Motor neuron (in vitro differentiated cells): ENCODE measurements at regions not wholly inside any gene's neighbourhood (a gene's known extent, or its start where the extent isn't known, plus 50 kb on each side); places are given as distances from the start of the nearest gene placed in this dataset.
A peak's percentile ranks its signal among the peaks of the same experiment; 100 is the strongest.

ENCODE experiments used
- ATAC-seq, 8 experiments: fragments of 200-7000 bp; cut with Tn5 transposase; replicated peaks in 6 of 8; 2 replicates each; pipeline ENCODE4 v1.8.0; 2021; ENCODE audit warnings: mild to moderate bottlenecking in 8 of 8, moderate library complexity in 8 of 8
- H3K27ac ChIP-seq, 2 donors: fragments of 250-450 bp; sonication (Bioruptor Pico); 2 replicates each; pipeline ENCODE4 v1.9.0; 2021; ENCODE audit warnings: antibody characterized with exemption in 2 of 2, mild to moderate bottlenecking in 2 of 2, moderate library complexity in 1 of 2
- H3K4me1 ChIP-seq, 2 donors: fragments of 250-450 bp; sonication (Bioruptor Pico); replicated peaks in 1 of 2; 2 replicates each; pipeline ENCODE4 v1.6.1; 2021; ENCODE audit warnings: antibody characterized with exemption in 2 of 2, mild to moderate bottlenecking in 2 of 2, moderate library complexity in 1 of 2
- H3K4me3 ChIP-seq, 5 donors: fragments of 250-450 bp; sonication (Bioruptor Pico); 2 replicates each; pipeline ENCODE4 v1.9.0; 2021; ENCODE audit warnings: antibody characterized with exemption in 5 of 5, mild to moderate bottlenecking in 5 of 5, moderate library complexity in 4 of 5
- WGBS, 10 experiments: fragments of 450-650 bp; shearing (Covaris generic); methylation state at CpG; one replicate each; pipeline ENCODE4 v1.0.0; 2022; 5-methylcytosine and 5-hydroxymethylcytosine counted together
- in situ Hi-C, 9 experiments: fragments of 400-800 bp; cut with MboI; loops; one replicate each; pipeline ENCODE4 v1.15.0; 2021; ENCODE audit warnings: low sequenced_read_pairs in 9 of 9, low pct_unique_long_range_greater_than_20kb in 2 of 9; ENCODE audit not compliant: unreplicated experiment in 9 of 9

DNA sequence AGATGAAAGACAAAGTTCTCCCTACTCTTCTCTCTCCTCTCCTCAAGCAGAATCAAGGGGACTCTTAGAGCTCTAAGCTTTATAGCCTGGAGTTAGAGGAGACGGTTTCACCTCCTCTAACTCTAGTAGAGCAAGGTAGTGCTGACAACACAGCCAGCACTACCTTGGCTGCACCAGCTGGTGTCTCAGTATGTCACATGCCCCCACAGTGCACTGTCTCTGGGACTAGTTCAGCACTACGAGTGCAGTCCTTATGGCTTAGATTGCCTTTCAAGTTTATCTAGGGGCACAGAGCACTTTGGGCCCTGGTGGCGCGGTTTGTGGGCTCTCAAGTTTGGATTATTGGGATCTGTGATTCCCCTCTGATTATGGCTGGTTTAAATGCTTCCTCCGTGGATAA, 614.1 kb upstream of the NECTIN3 start:
- no peak for ATAC-seq
- H3K4me1 ChIP-seq, result no peaks in the 10 kb centered on the region
- no peak overlapping the region for H3K4me3 ChIP-seq
- in situ Hi-C loops, result no loop called here
- H3K27ac ChIP-seq, result no peak overlapping the region
- 63 to 100% (median 94%) methylated on average over 1 to 3 of the region's 5 CpGs; no CpG with 5 or more reads in 5 of the 10 experiments for WGBS, 10 experiments

DNA sequence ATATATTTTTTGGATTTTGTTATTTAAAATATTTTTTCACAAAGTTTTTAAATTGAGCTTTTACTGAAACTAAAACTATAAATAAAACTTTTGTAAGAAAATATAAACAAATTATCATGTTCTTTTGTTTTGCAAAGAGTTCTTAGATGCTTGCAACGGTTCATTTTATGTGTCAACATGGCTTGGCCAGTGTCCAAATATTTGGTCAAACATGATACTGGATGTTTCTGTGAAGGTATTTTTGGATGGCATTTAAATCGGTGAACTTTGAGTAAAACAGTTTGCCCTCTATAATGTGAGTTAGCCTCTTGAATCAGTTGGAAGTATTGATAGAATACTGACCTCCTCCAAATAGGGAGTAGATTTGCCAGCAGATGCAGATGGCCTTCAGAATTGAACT, 612.6 kb upstream of the NECTIN3 start:
- ATAC-seq, result no peak
- no peaks in the 10 kb centered on the region for H3K4me1 ChIP-seq
- no peak overlapping the region for H3K27ac ChIP-seq
- no peak overlapping the region for H3K4me3 ChIP-seq
- 43 to 100% (median 83%) methylated on average over 1 to 2 of the region's 2 CpGs; no CpG with 5 or more reads in 1 of the 10 experiments for WGBS, 10 experiments
- in situ Hi-C loops, result no loop called here

DNA sequence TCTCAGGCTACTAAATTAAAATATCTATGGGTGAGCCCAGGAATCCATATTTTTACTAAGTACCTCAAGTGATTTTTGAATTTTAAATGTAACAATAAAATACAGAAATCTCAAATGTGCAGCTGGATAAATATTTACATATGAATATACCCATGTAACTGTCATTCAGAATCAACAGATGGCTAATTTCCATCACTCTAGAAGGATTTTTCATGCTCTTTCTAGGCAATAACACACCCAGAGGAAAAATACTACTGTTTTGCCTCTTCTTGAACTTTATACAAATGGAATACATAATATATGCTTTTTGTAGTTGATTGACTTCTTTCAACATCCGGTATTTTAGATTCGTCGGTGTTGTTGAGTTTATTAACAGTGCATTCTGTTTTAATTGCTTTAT, 601.3 kb upstream of the NECTIN3 start:
- in situ Hi-C loops, result no loop called here

DNA sequence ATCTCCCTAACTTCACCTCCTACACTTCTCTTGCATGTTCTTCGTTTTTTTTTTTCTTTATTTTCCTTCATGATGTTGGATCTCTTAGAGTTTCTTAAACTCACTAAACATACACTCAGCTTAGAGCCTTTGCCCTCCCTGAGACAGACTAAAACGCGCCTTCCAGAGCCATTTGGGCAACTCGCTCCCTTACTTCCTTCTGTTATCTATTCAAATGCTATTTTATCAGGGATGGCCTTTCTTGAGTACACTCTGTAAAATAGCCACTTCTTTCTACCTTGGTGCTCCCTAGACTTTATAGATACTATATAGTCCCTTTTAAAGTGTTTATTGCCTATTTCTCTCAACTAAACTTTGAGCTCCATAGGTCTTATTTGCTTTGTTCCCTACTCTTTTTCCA, 598.2 kb upstream of the NECTIN3 start:
- no peak overlapping the region for H3K27ac ChIP-seq
- no peaks in the 10 kb centered on the region for H3K4me1 ChIP-seq
- no peak for ATAC-seq
- in situ Hi-C loops, result no loop called here
- no peak overlapping the region for H3K4me3 ChIP-seq
- WGBS, 10 experiments, result 76 to 94% (median 92%) methylated on average over 3 to 4 of the region's 4 CpGs

More for the DNA sequence above, 601.3 kb upstream of the NECTIN3 start:
- no peak overlapping the region for H3K4me3 ChIP-seq
- H3K4me1 ChIP-seq, result no peaks in the 10 kb centered on the region
- H3K27ac ChIP-seq, result no peak overlapping the region
- peak in 3 of 8 experiments; percentile 89 to 95 (median 90) for ATAC-seq
- 0 to 63% (median 50%) methylated on average over 2 to 3 of the region's 3 CpGs; no CpG with 5 or more reads in 1 of the 10 experiments for WGBS, 10 experiments

DNA sequence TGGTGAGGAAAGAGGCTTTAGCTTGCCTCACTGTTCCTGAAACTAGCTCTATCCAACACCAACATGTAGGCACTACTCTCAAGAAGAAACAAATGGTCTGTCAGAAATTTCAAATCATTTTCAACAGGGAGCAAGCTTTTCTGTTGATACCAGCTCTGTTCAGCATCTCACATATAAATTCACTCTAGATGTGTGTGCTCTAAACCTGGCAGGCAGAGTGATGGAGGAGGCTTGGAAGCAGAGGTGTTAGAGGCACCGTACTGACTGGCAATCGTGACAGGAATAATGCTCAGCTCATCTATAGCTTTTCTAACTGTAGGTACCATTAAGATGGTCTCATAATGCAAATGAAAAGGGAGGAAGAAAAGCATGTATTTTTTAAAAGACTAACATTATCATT, 597.2 kb upstream of the NECTIN3 start:
- in situ Hi-C loops, result no loop called here
- H3K27ac ChIP-seq, result no peak overlapping the region
- WGBS, 10 experiments, result 43 to 100% (median 80%) methylated on average over 1 to 2 of the region's 2 CpGs; no CpG with 5 or more reads in 1 of the 10 experiments
- no peaks in the 10 kb centered on the region for H3K4me1 ChIP-seq
- no peak for ATAC-seq
- no peak overlapping the region for H3K4me3 ChIP-seq

DNA sequence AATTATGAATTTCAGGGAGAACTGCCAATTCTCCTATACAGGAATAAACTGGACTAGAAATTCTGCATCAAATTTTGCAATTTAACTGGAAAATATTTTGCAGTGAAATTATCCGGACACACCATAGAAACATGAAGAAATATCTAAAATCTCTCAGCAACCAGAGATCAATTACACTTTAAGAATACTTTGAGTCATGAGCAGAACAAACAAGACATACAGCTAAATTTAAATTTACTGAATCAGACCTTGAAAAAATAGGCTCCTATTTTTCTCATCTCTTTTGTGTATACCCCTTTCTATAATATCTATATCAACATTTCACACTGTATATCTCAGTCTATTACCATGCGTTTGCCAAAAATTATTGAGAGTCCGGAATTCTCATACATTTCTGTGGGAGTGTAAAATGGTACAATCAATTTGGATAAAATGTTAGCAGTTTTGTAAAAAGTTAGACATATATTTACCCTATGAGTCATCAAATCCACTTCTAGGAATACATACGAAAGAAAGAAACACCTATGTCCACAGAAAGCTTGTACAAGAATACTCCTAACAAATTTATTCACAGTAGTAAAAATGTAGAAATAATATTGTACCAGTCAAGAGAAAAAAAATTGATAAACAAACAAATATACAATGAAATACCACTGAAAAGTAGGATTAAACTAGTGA, 593.1 kb upstream of the NECTIN3 start:
- Histone ChIP-seq H3K4me1 (no peaks in the 10 kb centered on the region), H3K27ac (no peak overlapping the region), H3K4me3 (no peak overlapping the region)
- WGBS, 10 experiments, result 81 to 100% (median 97%) methylated on average over 1 to 4 of the region's 4 CpGs
- no peak for ATAC-seq
- in situ Hi-C loops, result no loop called here

DNA sequence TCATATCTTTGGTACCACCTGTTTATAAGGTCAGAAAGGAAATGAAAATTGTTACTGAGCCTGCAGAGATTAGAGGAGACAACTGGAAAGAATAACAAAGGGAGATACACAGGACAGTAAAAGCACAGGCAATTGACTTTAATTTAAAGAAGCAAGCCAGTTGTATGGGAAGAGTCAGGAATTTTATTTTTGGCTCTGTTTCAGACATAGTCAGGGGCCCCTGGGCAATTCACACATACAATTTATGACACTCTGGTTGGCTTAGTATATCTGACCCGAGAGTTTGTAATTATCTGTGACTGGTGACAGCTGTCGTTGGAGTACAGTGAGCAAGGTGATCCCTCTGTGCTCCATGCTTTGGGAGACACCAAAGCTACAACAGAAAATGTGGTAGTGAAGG, 591.9 kb upstream of the NECTIN3 start:
- in situ Hi-C loops, result no loop called here
- no peak for ATAC-seq
- no peak overlapping the region for H3K27ac ChIP-seq
- no peak overlapping the region for H3K4me3 ChIP-seq
- H3K4me1 ChIP-seq, result no peaks in the 10 kb centered on the region
- 57 to 100% (median 85%) methylated on average over 1 to 2 of the region's 2 CpGs; no CpG with 5 or more reads in 4 of the 10 experiments for WGBS, 10 experiments

DNA sequence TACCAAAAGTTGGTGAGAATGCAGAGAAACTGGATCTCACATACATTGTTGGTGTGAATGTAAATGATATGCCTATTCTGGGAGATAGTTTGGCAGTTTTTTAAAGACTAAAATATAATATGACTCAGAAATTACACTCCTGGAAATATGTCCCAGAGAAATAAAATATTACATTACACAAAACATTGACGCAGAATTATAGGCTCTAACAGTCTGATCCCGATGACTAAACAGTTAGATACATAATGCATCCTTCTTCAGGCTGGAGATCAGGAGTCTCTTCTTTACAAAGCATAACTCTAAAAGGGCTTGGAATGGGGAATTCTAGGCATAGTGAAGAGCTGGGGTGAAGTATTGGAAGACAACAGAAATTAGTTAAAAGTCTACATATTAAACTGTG, 586.2 kb upstream of the NECTIN3 start:
- ATAC-seq, result no peak
- Histone ChIP-seq H3K4me3 (no peak overlapping the region), H3K27ac (no peak overlapping the region), H3K4me1 (no peaks in the 10 kb centered on the region)
- 20 to 100% (median 85%) methylated on average over 1 to 2 of the region's 2 CpGs; no CpG with 5 or more reads in 2 of the 10 experiments for WGBS, 10 experiments
- in situ Hi-C loops, result no loop called here

DNA sequence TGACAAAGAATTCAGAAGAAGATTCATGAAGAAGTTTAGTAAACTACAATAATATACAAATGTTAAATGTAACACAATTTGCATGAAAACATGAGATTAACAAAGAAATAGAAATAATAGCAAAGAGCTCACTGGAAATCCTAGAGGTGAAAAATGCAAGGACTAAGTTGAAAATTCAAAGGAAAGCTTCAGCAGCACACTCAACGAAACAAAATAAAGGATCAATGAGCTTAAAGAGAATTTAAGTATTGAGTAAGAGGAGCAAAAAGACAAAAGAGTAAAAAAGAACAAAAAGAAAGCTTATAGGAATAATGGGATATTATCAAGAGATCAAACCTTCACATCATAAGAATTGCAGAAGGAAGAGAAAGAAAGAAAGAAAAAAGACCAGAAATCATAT, 583.8 kb upstream of the NECTIN3 start:
- in situ Hi-C loops, result no loop called here
- H3K4me1 ChIP-seq, result peaks cover 0 to 3% of the 10 kb centered on the region in 2 donors
- no peak for ATAC-seq
- H3K27ac ChIP-seq, result no peak overlapping the region
- H3K4me3 ChIP-seq, result no peak overlapping the region
- WGBS, 10 experiments, result 16 to 90% (median 73%) methylated on average over 1 of the region's 1 CpG; no CpG with 5 or more reads in 1 of the 10 experiments

DNA sequence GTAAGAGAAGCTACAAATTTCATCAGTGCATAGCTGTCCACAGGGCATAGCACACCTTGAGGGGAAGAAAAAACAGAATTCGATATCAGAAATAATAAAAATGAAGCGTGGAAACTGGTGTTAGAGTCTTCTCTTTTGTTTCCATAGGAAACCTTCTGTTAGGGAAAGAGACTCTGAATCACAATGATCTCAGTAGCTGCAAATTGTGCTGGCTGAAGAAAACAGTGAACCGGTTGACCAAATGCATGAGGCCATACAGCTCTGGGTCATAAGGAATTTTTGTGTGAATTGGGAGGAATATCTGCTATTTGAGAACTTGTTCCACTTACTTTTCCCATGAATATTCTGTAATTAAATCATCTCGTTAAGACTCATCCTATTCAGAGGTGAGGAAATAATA, 580.2 kb upstream of the NECTIN3 start:
- ATAC-seq, result no peak
- H3K27ac ChIP-seq, result no peak overlapping the region
- no peak overlapping the region for H3K4me3 ChIP-seq
- in situ Hi-C loops, result no loop called here
- WGBS, 10 experiments, result 54 to 94% (median 68%) methylated on average over 3 to 4 of the region's 4 CpGs; no CpG with 5 or more reads in 1 of the 10 experiments
- H3K4me1 ChIP-seq, result peaks cover 2 to 16% of the 10 kb centered on the region in 2 donors

DNA sequence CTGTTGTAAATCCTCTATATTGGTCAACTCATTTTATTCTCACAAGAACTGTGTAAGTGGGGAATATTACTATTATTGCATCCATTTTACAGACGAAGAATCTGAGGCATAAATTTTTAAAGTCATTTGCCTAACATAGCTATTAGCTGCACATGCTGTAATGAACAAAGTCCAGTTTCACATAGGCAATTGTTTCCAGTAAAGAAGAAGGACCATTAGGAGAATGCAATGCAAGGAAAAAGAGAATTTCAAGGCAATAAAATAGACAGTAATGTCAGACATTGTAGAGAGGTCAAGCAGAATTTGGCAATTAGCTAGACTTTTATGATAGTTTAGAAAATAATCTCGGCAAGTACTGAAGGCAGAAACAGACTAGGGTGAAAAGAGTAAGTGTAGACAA, 578.7 kb upstream of the NECTIN3 start:
- Histone ChIP-seq H3K4me1 (peaks cover 2 to 16% of the 10 kb centered on the region in 2 donors), H3K27ac (no peak overlapping the region), H3K4me3 (no peak overlapping the region)
- WGBS, 10 experiments, result 50 to 86% (median 70%) methylated on average over 1 to 2 of the region's 2 CpGs
- in situ Hi-C loops, result no loop called here
- ATAC-seq, result peak in 2 of 8 experiments; percentile 26 to 55

DNA sequence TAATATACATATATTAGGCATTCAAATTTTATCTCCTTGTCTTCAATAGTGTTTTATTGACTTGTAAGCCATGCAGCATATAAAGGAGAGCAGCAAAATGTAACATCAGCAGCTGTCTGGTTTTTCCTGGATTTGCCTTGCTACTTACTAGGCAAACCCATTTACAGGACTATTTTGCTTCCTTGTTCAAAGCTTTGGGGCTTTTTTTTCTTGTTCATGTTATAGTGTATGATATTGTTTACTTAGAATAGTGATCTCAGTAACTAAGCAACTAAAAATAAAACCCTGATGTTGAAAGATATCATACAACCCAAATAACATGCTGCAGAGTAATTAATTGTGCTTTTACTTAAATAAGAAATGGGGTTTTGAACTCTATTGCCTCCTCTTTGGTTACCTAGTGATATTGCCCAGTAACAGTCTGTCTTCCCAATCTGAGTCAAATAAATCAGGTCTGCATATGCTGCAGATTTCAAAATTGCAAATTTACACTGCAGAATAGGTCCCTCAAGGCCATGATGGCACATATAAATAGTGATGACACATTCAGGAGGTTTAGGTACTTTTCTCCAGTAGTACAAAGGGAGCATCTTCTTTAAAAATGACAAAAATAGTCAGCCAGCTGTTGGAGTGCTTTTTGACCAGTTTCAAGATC, 578.1 kb upstream of the NECTIN3 start:
- Histone ChIP-seq H3K27ac (no peak overlapping the region), H3K4me3 (no peak overlapping the region), H3K4me1 (peaks cover 2 to 16% of the 10 kb centered on the region in 2 donors)
- ATAC-seq, result peak in 7 of 8 experiments; percentile 59 to 88 (median 78)
- in situ Hi-C loops, result no loop called here

DNA sequence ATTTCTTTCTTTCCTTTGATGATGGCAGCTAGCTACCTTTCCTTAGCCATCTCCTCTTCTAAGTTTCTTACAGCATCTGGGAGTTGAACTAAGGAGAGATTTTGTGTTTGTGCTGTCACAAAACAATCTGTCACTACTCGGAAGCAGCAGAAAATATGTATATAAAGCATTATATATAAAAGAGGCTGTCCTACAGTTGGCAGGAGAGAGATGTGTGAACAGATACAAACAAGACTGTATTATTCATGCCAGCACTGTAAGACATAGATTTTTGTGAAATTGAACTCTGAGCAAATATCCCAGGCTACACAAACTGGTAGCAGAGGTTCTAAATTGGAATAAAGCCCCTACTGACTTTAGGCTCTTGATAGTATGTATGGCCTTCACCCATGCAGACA, 577.5 kb upstream of the NECTIN3 start:
- WGBS, 10 experiments, result 33 to 100% (median 67%) methylated on average over 1 of the region's 1 CpG; no CpG with 5 or more reads in 3 of the 10 experiments
- Histone ChIP-seq H3K4me3 (no peak overlapping the region), H3K27ac (no peak overlapping the region), H3K4me1 (peaks cover 2 to 16% of the 10 kb centered on the region in 2 donors)
- in situ Hi-C loops, result no loop called here
- peak in 1 of 8 experiments; percentile 30 for ATAC-seq

DNA sequence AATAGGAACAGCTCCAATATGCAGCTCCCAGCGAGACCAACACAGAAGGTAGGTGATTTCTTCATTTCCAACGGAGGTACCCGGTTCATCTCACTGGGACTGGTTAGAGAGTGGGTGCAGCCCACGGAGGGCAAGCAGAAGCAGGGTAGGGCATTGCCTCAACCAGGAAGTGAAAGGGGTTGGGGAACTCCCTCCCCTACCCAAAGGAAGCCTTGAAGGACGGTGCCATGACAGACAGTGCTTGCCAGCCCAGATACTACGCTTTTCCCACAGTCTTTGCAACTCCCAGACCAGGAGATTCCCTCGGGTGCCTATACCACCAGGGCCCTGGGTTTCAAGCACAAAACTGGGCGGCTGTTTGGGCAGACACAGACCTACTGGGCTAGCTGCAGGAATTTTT, 576.9 kb upstream of the NECTIN3 start:
- WGBS, 10 experiments, result 80 to 100% (median 89%) methylated on average over 1 to 5 of the region's 8 CpGs; no CpG with 5 or more reads in 3 of the 10 experiments
- in situ Hi-C loops, result no loop called here
- H3K4me1 ChIP-seq, result peaks cover 2 to 16% of the 10 kb centered on the region in 2 donors
- no peak overlapping the region for H3K27ac ChIP-seq
- no peak for ATAC-seq
- no peak overlapping the region for H3K4me3 ChIP-seq
